Neural progenitor cell (in vitro differentiated cells): ENCODE measurements at regions not wholly inside any gene's neighbourhood (a gene's known extent, or its start where the extent isn't known, plus 50 kb on each side); places are given as distances from the start of the nearest gene placed in this dataset.
A peak's percentile ranks its signal among the peaks of the same experiment; 100 is the strongest.

Source experiments
- DNase-seq: peaks from one replicate; pipeline ENCODE4 v3.0.0-alpha.2; 2016; ENCODE audit warnings: low spot score
- H2AFZ ChIP-seq: fragments of 200-600 bp; sonication (generic); replicated peaks from 2 replicates; pipeline ENCODE4 v1.6.1; 2016; ENCODE audit warnings: antibody characterized with exemption
- H3F3A ChIP-seq: fragments of 200-600 bp; sonication (generic); 2 replicates; pipeline ENCODE4 v1.6.1; 2016; ENCODE audit warnings: antibody characterized with exemption, low read depth
- H3K27ac ChIP-seq: fragments of 200-600 bp; sonication (generic); 2 replicates; pipeline ENCODE4 v1.5.1; 2016; ENCODE audit warnings: mild to moderate bottlenecking
- H3K27me3 ChIP-seq: fragments of 200-600 bp; sonication (generic); 2 replicates; pipeline ENCODE4 v1.6.1; 2016; ENCODE audit warnings: mild to moderate bottlenecking, moderate library complexity
- H3K36me3 ChIP-seq: fragments of 200-600 bp; sonication (generic); 2 replicates; pipeline ENCODE4 v1.5.1; 2016
- H3K4me1 ChIP-seq: fragments of 200-600 bp; sonication (generic); 2 replicates; pipeline ENCODE4 v1.6.1; 2016; ENCODE audit warnings: mixed run types
- H3K4me2 ChIP-seq: fragments of 200-600 bp; sonication (generic); 2 replicates; pipeline ENCODE4 v1.6.1; 2016
- H3K4me3 ChIP-seq: fragments of 200-600 bp; sonication (generic); 2 replicates; pipeline ENCODE4 v1.5.1; 2016
- H3K79me2 ChIP-seq: fragments of 200-600 bp; sonication (generic); 2 replicates; pipeline ENCODE4 v1.6.1; 2016; ENCODE audit warnings: low read depth
- H3K9ac ChIP-seq: fragments of 200-600 bp; sonication (generic); 2 replicates; pipeline ENCODE4 v1.6.1; 2016
- H3K9me3 ChIP-seq: fragments of 200-600 bp; sonication (generic); 2 replicates; pipeline ENCODE4 v1.5.1; 2016; ENCODE audit warnings: low read depth
- H4K20me1 ChIP-seq: fragments of 200-600 bp; sonication (generic); 2 replicates; pipeline ENCODE4 v1.6.1; 2016; ENCODE audit warnings: low read depth
- H3K27ac Mint-ChIP-seq: 3 replicates; pipeline ENCODE4 v1.8.0; 2021; ENCODE audit warnings: mixed read lengths
- H3K27me3 Mint-ChIP-seq: 2 replicates; pipeline ENCODE4 v1.8.0; 2022; ENCODE audit warnings: low read depth, mild to moderate bottlenecking, inconsistent platforms, moderate library complexity, mixed read lengths; ENCODE audit not compliant: insufficient read depth
- H3K36me3 Mint-ChIP-seq: 3 replicates; pipeline ENCODE4 v1.8.0; 2021; ENCODE audit warnings: mixed read lengths
- H3K4me1 Mint-ChIP-seq: 3 replicates; pipeline ENCODE4 v1.8.0; 2021; ENCODE audit warnings: mixed read lengths
- H3K4me3 Mint-ChIP-seq: 3 replicates; pipeline ENCODE4 v1.8.0; 2021; ENCODE audit warnings: mild to moderate bottlenecking, moderate library complexity, mixed read lengths
- H3K9me3 Mint-ChIP-seq: 3 replicates; pipeline ENCODE4 v1.8.0; 2020; ENCODE audit warnings: mixed read lengths
- EZH2 ChIP-seq: fragments of 200-600 bp; sonication (generic); IDR thresholded peaks from 2 replicates; pipeline ENCODE4 v1.6.1; 2017; ENCODE audit warnings: antibody characterized with exemption, mild to moderate bottlenecking, moderate library complexity
- EZH2phosphoT487 ChIP-seq: fragments of 200-600 bp; sonication (generic); IDR thresholded peaks from 2 replicates; pipeline ENCODE4 v1.6.1; 2017; ENCODE audit warnings: antibody characterized with exemption
- TF ChIP-seq, protein P1 (sequence below): fragments of 200-600 bp; sonication (generic); IDR thresholded peaks from 2 replicates; pipeline ENCODE4 v1.5.1; 2017; ENCODE audit warnings: antibody characterized with exemption, mild to moderate bottlenecking

DNA sequence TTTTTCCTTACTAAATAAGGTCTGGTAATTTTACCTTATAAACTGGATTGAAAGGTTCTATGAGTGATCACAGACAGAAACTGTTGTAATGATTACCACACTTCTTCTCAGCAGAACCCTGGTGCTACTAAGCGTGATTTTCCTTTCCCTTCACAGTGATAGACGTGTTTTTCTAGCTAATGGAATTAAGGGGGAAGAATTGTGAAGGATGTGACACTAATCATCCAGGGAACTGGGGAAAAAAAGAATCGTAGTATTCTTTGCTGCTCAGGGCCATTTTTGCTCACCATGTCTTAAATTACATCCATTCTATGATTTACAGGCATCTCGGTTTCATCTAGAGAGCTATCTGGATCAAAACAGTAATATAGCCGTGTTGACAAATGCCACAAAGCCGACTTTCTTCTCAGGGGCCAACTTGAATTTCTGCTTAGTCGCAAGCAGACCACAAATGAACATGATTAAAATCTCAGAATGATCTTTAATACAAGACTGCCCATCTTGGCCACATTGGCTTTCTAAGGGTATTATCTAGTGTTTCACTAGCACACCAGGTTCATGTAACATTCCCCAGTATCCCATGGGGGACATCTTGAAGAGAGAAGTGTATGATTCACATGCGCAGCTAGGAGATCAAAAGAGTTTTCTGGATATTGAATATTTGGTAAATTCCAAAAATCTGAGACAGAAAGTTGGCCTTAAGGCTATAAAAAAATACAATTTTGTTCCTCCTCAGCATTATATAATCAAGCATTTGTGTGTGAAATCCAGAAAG lies 154.0 kb downstream of the UGT8 start:
- no peaks in the 10 kb centered on the region for H3K36me3 Mint-ChIP-seq
- no peak overlapping the region for H3K27ac Mint-ChIP-seq
- Histone ChIP-seq H3F3A (no peaks in the 10 kb centered on the region), H3K9ac (no peak overlapping the region), H3K4me3 (no peak overlapping the region), H3K4me1 (peaks cover 21% of the 10 kb centered on the region), H2AFZ (peak overlapping the region; percentile 13), H3K4me2 (no peak overlapping the region), H3K9me3 (no peaks in the 10 kb centered on the region), H4K20me1 (no peaks in the 10 kb centered on the region), H3K36me3 (no peaks in the 10 kb centered on the region), H3K79me2 (no peaks in the 10 kb centered on the region), H3K27ac (no peak overlapping the region), H3K27me3 (no peaks in the 10 kb centered on the region)
- peaks cover 2% of the 10 kb centered on the region for H3K9me3 Mint-ChIP-seq
- DNase-seq: no peak
- H3K4me3 Mint-ChIP-seq: no peak overlapping the region
- peaks cover 3% of the 10 kb centered on the region for H3K4me1 Mint-ChIP-seq
- H3K27me3 Mint-ChIP-seq: peaks cover 3% of the 10 kb centered on the region
- TF ChIP-seq, protein P1, sequence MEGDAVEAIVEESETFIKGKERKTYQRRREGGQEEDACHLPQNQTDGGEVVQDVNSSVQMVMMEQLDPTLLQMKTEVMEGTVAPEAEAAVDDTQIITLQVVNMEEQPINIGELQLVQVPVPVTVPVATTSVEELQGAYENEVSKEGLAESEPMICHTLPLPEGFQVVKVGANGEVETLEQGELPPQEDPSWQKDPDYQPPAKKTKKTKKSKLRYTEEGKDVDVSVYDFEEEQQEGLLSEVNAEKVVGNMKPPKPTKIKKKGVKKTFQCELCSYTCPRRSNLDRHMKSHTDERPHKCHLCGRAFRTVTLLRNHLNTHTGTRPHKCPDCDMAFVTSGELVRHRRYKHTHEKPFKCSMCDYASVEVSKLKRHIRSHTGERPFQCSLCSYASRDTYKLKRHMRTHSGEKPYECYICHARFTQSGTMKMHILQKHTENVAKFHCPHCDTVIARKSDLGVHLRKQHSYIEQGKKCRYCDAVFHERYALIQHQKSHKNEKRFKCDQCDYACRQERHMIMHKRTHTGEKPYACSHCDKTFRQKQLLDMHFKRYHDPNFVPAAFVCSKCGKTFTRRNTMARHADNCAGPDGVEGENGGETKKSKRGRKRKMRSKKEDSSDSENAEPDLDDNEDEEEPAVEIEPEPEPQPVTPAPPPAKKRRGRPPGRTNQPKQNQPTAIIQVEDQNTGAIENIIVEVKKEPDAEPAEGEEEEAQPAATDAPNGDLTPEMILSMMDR: no peak
- TF ChIP-seq EZH2 (no peak), EZH2phosphoT487 (no peak)

DNA sequence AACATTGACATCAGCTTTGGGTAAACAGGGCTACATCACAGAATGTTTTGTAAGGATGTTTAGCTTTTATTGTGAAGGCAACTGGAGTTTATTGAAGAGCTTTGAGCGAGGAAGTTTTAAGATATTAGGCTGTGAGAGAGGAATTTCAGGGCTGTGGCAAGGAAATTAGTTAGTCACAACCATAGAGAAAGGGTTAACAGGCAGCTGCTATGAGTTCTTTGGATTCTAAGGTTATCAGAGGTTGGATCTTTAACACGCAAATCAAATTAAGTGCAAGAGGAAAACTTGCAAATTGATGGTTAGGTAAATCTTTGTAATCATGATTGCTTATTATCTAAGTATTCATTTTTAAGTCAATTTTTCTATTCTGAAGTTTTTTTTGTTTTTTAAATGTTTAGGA lies 156.0 kb downstream of the UGT8 start:
- TF ChIP-seq, protein P1: no peak
- TF ChIP-seq EZH2phosphoT487: no peak
- TF ChIP-seq EZH2: no peak
- H3K27me3 ChIP-seq: no peaks in the 10 kb centered on the region
- H3K9me3 ChIP-seq: no peaks in the 10 kb centered on the region
- Mint-ChIP-seq H3K9me3 (no peaks in the 10 kb centered on the region), H3K27ac (no peak overlapping the region), H3K4me3 (no peak overlapping the region), H3K4me1 (peaks cover 3% of the 10 kb centered on the region), H3K36me3 (no peaks in the 10 kb centered on the region), H3K27me3 (peaks cover 2% of the 10 kb centered on the region)
- DNase-seq: no peak
- H3K9ac ChIP-seq: no peak overlapping the region
- H3K4me2 ChIP-seq: no peak overlapping the region
- no peak overlapping the region for H2AFZ ChIP-seq
- H3K27ac ChIP-seq: no peak overlapping the region
- H3K79me2 ChIP-seq: no peaks in the 10 kb centered on the region
- H4K20me1 ChIP-seq: no peaks in the 10 kb centered on the region
- H3K4me1 ChIP-seq: peaks cover 41% of the 10 kb centered on the region
- H3F3A ChIP-seq: no peaks in the 10 kb centered on the region
- H3K36me3 ChIP-seq: no peaks in the 10 kb centered on the region
- no peak overlapping the region for H3K4me3 ChIP-seq

DNA sequence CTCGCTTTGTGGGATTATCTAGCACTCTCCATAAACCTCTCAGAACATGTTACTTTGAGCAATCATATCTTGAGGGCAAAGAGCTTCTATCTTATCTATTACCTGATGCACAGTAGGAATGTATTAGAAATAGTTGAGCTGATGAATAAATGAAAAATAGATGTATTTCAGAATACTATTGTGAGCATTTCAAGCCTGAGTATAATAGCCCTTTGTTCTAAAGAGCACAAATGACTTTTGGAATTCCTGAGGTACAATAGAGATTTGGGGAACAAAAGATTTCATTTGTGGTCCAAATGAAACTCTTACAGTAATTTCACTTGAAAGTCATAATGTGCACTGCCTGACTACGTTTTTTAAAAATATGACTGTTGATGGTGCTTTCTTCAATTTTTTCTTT lies 159.5 kb downstream of the UGT8 start:
- Histone ChIP-seq H4K20me1 (no peaks in the 10 kb centered on the region), H2AFZ (no peak overlapping the region), H3K27me3 (no peaks in the 10 kb centered on the region), H3K9me3 (no peaks in the 10 kb centered on the region), H3K79me2 (no peaks in the 10 kb centered on the region), H3K9ac (no peak overlapping the region), H3K36me3 (no peaks in the 10 kb centered on the region), H3K4me3 (no peak overlapping the region), H3K4me1 (peaks cover 63% of the 10 kb centered on the region), H3F3A (no peaks in the 10 kb centered on the region), H3K27ac (peak overlapping the region; percentile 35), H3K4me2 (peak overlapping the region; percentile 54)
- Mint-ChIP-seq H3K27ac (no peak overlapping the region), H3K9me3 (no peaks in the 10 kb centered on the region), H3K27me3 (no peaks in the 10 kb centered on the region), H3K4me3 (no peak overlapping the region), H3K36me3 (no peaks in the 10 kb centered on the region), H3K4me1 (peaks cover 3% of the 10 kb centered on the region)
- DNase-seq: peak; percentile 55
- TF ChIP-seq, protein P1: no peak
- TF ChIP-seq EZH2phosphoT487: no peak
- no peak for TF ChIP-seq EZH2
